ENCODE measurements at regions not wholly inside any gene's neighbourhood (a gene's known extent, or its start where the extent isn't known, plus 50 kb on each side); places are given as distances from the start of the nearest gene placed in this dataset.

DNA sequence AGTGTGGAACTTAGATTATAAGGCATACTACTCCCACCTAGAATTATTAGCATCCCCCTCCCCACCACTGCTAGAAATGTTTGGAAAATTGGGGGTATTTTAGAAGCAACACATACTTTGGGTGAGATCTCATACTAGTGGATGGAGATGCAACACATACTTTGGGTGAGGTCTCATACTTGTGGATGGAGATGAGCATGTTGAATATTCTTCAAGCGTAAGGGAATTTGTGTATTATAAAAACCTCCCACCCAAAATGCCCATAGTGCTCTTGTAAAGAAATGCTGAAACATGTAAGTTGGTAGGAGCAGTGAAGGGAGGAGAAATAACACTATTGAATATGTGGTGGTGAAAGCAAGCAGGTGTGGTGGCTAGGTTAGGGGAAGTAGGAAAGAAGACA, 124.0 kb upstream of the EPHA3 start:
- TF ChIP-seq PATZ1 (CRISPR knock-in tag; IDR thresholded peaks at IDR 0.05; ENCODE audit: borderline replicate concordance) (no peak), TCF4 (CRISPR knock-in tag; IDR thresholded peaks at IDR 0.05; ENCODE audit: borderline replicate concordance) (no peak), CREB5 (CRISPR knock-in tag; IDR thresholded peaks at IDR 0.05; ENCODE audit: low read depth) (no peak), OSR1 (CRISPR knock-in tag; IDR thresholded peaks at IDR 0.05) (no peak), ZC3H10 (CRISPR knock-in tag; IDR thresholded peaks at IDR 0.05) (no peak), GLIS3 (CRISPR knock-in tag; IDR thresholded peaks at IDR 0.05) (no peak)

Measured in SK-N-SH treated with all-trans-retinoic acid at 6 μM for 48 hours (cell line).